ENCODE measurements at regions not wholly inside any gene's neighbourhood (a gene's known extent, or its start where the extent isn't known, plus 50 kb on each side); places are given as distances from the start of the nearest gene placed in this dataset.

GRCh38 chr3:194888916-194889315 is 203.2 kb downstream of the FAM43A start:
- Histone ChIP-seq H4K20me1 (ENCODE audit: insufficient read depth, low read length) (no peaks in the 10 kb centered on the region), H3K36me3 (replicated peaks; ENCODE audit: insufficient read depth, low read length) (no peaks in the 10 kb centered on the region), H3K79me2 (ENCODE audit: low read length) (no peaks in the 10 kb centered on the region), H3K9me2 (replicated peaks; ENCODE audit: insufficient read depth, low read length) (no peaks in the 10 kb centered on the region), H3K9ac (ENCODE audit: low read length) (no peak overlapping the region), H3F3A (ENCODE audit: insufficient read depth, low read length) (no peaks in the 10 kb centered on the region), H3K9me3 (replicated peaks; ENCODE audit: insufficient read depth, low read length) (no peaks in the 10 kb centered on the region), H3K4me1 (ENCODE audit: low read length) (no peaks in the 10 kb centered on the region), H3K4me2 (ENCODE audit: low read depth, low read length) (no peak overlapping the region), H3K27ac (ENCODE audit: low read length) (no peak overlapping the region), H3K27me3 (replicated peaks; ENCODE audit: insufficient read depth, low read length) (no peaks in the 10 kb centered on the region), H2AFZ (ENCODE audit: low read length) (no peak overlapping the region), H3K4me3 (ENCODE audit: low read length) (no peak overlapping the region)
- DNase-seq = no peak
- TF ChIP-seq EZH2phosphoT487 (IDR thresholded peaks at IDR 0.05; ENCODE audit: low read length) (no peak), EZH2 (optimal IDR thresholded peaks at IDR 0.05; ENCODE audit: low read depth, low read length) (no peak), CTCF (IDR thresholded peaks at IDR 0.05; ENCODE audit: low read length) (no peak)

- H3K9ac ChIP-seq (ENCODE audit: low read length) = no peak overlapping the region
- H3K9me3 ChIP-seq (replicated peaks; ENCODE audit: insufficient read depth, low read length) = no peaks in the 10 kb centered on the region
- TF ChIP-seq EZH2phosphoT487 (IDR thresholded peaks at IDR 0.05; ENCODE audit: low read length) = no peak
- TF ChIP-seq EZH2 (optimal IDR thresholded peaks at IDR 0.05; ENCODE audit: low read depth, low read length) = no peak
- no peak for TF ChIP-seq CTCF (IDR thresholded peaks at IDR 0.05; ENCODE audit: low read length)
These were observed 204.4 kb downstream of the FAM43A start for GRCh38 chr3:194890091-194890490.

GRCh38 chr3:194893121-194893987 is 207.7 kb downstream of the FAM43A start:
- no peaks in the 10 kb centered on the region for H3K27me3 ChIP-seq (replicated peaks; ENCODE audit: insufficient read depth, low read length)
- no peak overlapping the region for H3K9ac ChIP-seq (ENCODE audit: low read length)
- no peak overlapping the region for H3K4me2 ChIP-seq (ENCODE audit: low read depth, low read length)
- H3F3A ChIP-seq (ENCODE audit: insufficient read depth, low read length) = no peaks in the 10 kb centered on the region
- H3K36me3 ChIP-seq (replicated peaks; ENCODE audit: insufficient read depth, low read length) = no peaks in the 10 kb centered on the region
- no peaks in the 10 kb centered on the region for H3K9me3 ChIP-seq (replicated peaks; ENCODE audit: insufficient read depth, low read length)
- H3K9me2 ChIP-seq (replicated peaks; ENCODE audit: insufficient read depth, low read length) = no peaks in the 10 kb centered on the region
- TF ChIP-seq EZH2 (optimal IDR thresholded peaks at IDR 0.05; ENCODE audit: low read depth, low read length) = no peak
- no peak for TF ChIP-seq EZH2phosphoT487 (IDR thresholded peaks at IDR 0.05; ENCODE audit: low read length)
- no peak for TF ChIP-seq CTCF (IDR thresholded peaks at IDR 0.05; ENCODE audit: low read length)
- H3K4me3 ChIP-seq (ENCODE audit: low read length) = no peak overlapping the region
- H3K4me1 ChIP-seq (ENCODE audit: low read length) = no peaks in the 10 kb centered on the region
- H3K27ac ChIP-seq (ENCODE audit: low read length) = no peak overlapping the region
- H4K20me1 ChIP-seq (ENCODE audit: insufficient read depth, low read length) = no peaks in the 10 kb centered on the region
- no peak overlapping the region for H2AFZ ChIP-seq (ENCODE audit: low read length)
- H3K79me2 ChIP-seq (ENCODE audit: low read length) = no peaks in the 10 kb centered on the region
- DNase-seq = no peak

More at GRCh38 chr3:194890091-194890490, 204.4 kb downstream of the FAM43A start:
- Histone ChIP-seq H3K36me3 (replicated peaks; ENCODE audit: insufficient read depth, low read length) (no peaks in the 10 kb centered on the region), H2AFZ (ENCODE audit: low read length) (no peak overlapping the region), H3K27me3 (replicated peaks; ENCODE audit: insufficient read depth, low read length) (no peaks in the 10 kb centered on the region), H4K20me1 (ENCODE audit: insufficient read depth, low read length) (no peaks in the 10 kb centered on the region), H3K9me2 (replicated peaks; ENCODE audit: insufficient read depth, low read length) (no peaks in the 10 kb centered on the region), H3K4me1 (ENCODE audit: low read length) (no peaks in the 10 kb centered on the region), H3K79me2 (ENCODE audit: low read length) (no peaks in the 10 kb centered on the region), H3K4me2 (ENCODE audit: low read depth, low read length) (no peak overlapping the region), H3K4me3 (ENCODE audit: low read length) (no peak overlapping the region), H3F3A (ENCODE audit: insufficient read depth, low read length) (no peaks in the 10 kb centered on the region), H3K27ac (ENCODE audit: low read length) (no peak overlapping the region)
- no peak for DNase-seq

Data from MM.1S (cell line).